Stomach (tissue), 4 donors: ENCODE measurements at regions not wholly inside any gene's neighbourhood (a gene's known extent, or its start where the extent isn't known, plus 50 kb on each side); places are given as distances from the start of the nearest gene placed in this dataset.

ENCODE experiments used
- CTCF ChIP-seq, 7 experiments: fragments of 450-650 bp in 4 of 7; fragments of 200-600 bp in 3 of 7; sonication (generic) in 3 of 7; IDR thresholded peaks; one replicate each; pipeline ENCODE4 v1.5.1; 2016 to 2019; ENCODE audit warnings: antibody characterized with exemption in 7 of 7, control low read depth in 2 of 7, mild to moderate bottlenecking in 1 of 7
- EP300 ChIP-seq: sonication (generic); formaldehyde crosslinking; IDR thresholded peaks from one replicate; pipeline ENCODE4 v1.6.1; 2017; ENCODE audit warnings: antibody characterized with exemption
- POLR2A ChIP-seq, 4 donors: fragments of 450-650 bp; IDR thresholded peaks; one replicate each; pipeline ENCODE4 v1.6.1; 2016; ENCODE audit warnings: antibody characterized with exemption in 4 of 4, control low read depth in 2 of 4, mild to moderate bottlenecking in 1 of 4, moderate library complexity in 1 of 4
- POLR2AphosphoS5 ChIP-seq, 3 donors: sonication (generic); formaldehyde crosslinking; IDR thresholded peaks; one replicate each; pipeline ENCODE4 v1.6.1; 2016; ENCODE audit warnings: antibody characterized with exemption in 3 of 3

- TF ChIP-seq CTCF (IDR thresholded peaks at IDR 0.05): no peak
- no peak for TF ChIP-seq POLR2A (IDR thresholded peaks at IDR 0.05)
- TF ChIP-seq POLR2AphosphoS5 (IDR thresholded peaks at IDR 0.05): no peak
- no peak for TF ChIP-seq EP300
Observed at GRCh38 chr1:184186167-184186566, 134.6 kb downstream of the TSEN15 start.
